Hepatocyte (in vitro differentiated cells): ENCODE measurements at regions not wholly inside any gene's neighbourhood (a gene's known extent, or its start where the extent isn't known, plus 50 kb on each side); places are given as distances from the start of the nearest gene placed in this dataset.

ENCODE experiments used
- DNase-seq: peaks from one replicate; pipeline ENCODE4 v3.0.0-alpha.2; 2016; ENCODE audit warnings: low spot score
- H2AFZ ChIP-seq: fragments of 200-600 bp; sonication (generic); 2 replicates; pipeline ENCODE4 v1.6.0; 2016; ENCODE audit warnings: antibody characterized with exemption, mild to moderate bottlenecking
- H3K27ac ChIP-seq: fragments of 200-600 bp; sonication (generic); 2 replicates; pipeline ENCODE4 v1.5.1; 2016; ENCODE audit warnings: mild to moderate bottlenecking
- H3K27me3 ChIP-seq: fragments of 200-600 bp; sonication (generic); 2 replicates; pipeline ENCODE4 v1.6.1; 2016
- H3K36me3 ChIP-seq: fragments of 200-600 bp; sonication (generic); replicated peaks from 2 replicates; pipeline ENCODE4 v1.5.1; 2016; ENCODE audit warnings: low read depth; ENCODE audit not compliant: insufficient read depth
- H3K4me1 ChIP-seq: fragments of 200-600 bp; sonication (generic); 2 replicates; pipeline ENCODE4 v1.5.1; 2016; ENCODE audit warnings: mild to moderate bottlenecking, moderate library complexity; ENCODE audit not compliant: insufficient read depth
- H3K4me2 ChIP-seq: fragments of 200-600 bp; sonication (generic); 2 replicates; pipeline ENCODE4 v1.6.0; 2016
- H3K4me3 ChIP-seq: fragments of 200-600 bp; sonication (generic); 2 replicates; pipeline ENCODE4 v1.5.1; 2016; ENCODE audit warnings: mild to moderate bottlenecking
- H3K79me2 ChIP-seq: fragments of 200-600 bp; sonication (generic); 2 replicates; pipeline ENCODE4 v1.6.0; 2017; ENCODE audit warnings: mild to moderate bottlenecking
- H3K9me2 ChIP-seq: fragments of 200-600 bp; sonication (generic); replicated peaks from 2 replicates; pipeline ENCODE4 v1.6.0; 2017; ENCODE audit warnings: mild to moderate bottlenecking; ENCODE audit not compliant: insufficient read depth
- H3K9me3 ChIP-seq: fragments of 200-600 bp; sonication (generic); 2 replicates; pipeline ENCODE4 v1.5.1; 2016; ENCODE audit warnings: low read depth, mild to moderate bottlenecking
- H4K20me1 ChIP-seq: fragments of 200-600 bp; sonication (generic); 2 replicates; pipeline ENCODE4 v1.6.0; 2016; ENCODE audit warnings: mild to moderate bottlenecking; ENCODE audit not compliant: insufficient read depth, poor library complexity, severe bottlenecking
- EZH2 ChIP-seq: fragments of 200-600 bp; sonication (generic); IDR thresholded peaks from 2 replicates; pipeline ENCODE4 v1.6.1; 2016; ENCODE audit warnings: antibody characterized with exemption, mild to moderate bottlenecking, borderline replicate concordance
- EZH2phosphoT487 ChIP-seq: fragments of 200-600 bp; sonication (generic); IDR thresholded peaks from one replicate; pipeline ENCODE4 v1.6.1; 2018; ENCODE audit warnings: antibody characterized with exemption, mild to moderate bottlenecking, low read depth, moderate library complexity; ENCODE audit not compliant: unreplicated experiment, severe bottlenecking
- WGBS: methylation state at CpG from one replicate; pipeline ENCODE4 v1.1.6; 2016; ENCODE audit warnings: low lambda C conversion rate; ENCODE audit errors: missing lambda C conversion rate; 5-methylcytosine and 5-hydroxymethylcytosine counted together
- TF ChIP-seq, protein P1 (sequence below): fragments of 200-600 bp; sonication (generic); IDR thresholded peaks from 2 replicates; pipeline ENCODE4 v1.5.1; 2016; ENCODE audit warnings: antibody characterized with exemption, mild to moderate bottlenecking; ENCODE audit not compliant: poor library complexity

GRCh38 chr10:36253731-36254130 is 611.6 kb upstream of the FZD8 start:
- Histone ChIP-seq H3K36me3 (no peaks in the 10 kb centered on the region), H3K4me1 (peaks cover 4% of the 10 kb centered on the region), H3K27me3 (no peaks in the 10 kb centered on the region), H3K9me3 (no peaks in the 10 kb centered on the region), H3K27ac (no peak overlapping the region), H3K9me2 (no peaks in the 10 kb centered on the region), H3K79me2 (no peaks in the 10 kb centered on the region), H3K4me3 (no peak overlapping the region), H3K4me2 (no peak overlapping the region), H2AFZ (no peak overlapping the region), H4K20me1 (no peaks in the 10 kb centered on the region)
- no peak for TF ChIP-seq EZH2
- TF ChIP-seq, protein P1, sequence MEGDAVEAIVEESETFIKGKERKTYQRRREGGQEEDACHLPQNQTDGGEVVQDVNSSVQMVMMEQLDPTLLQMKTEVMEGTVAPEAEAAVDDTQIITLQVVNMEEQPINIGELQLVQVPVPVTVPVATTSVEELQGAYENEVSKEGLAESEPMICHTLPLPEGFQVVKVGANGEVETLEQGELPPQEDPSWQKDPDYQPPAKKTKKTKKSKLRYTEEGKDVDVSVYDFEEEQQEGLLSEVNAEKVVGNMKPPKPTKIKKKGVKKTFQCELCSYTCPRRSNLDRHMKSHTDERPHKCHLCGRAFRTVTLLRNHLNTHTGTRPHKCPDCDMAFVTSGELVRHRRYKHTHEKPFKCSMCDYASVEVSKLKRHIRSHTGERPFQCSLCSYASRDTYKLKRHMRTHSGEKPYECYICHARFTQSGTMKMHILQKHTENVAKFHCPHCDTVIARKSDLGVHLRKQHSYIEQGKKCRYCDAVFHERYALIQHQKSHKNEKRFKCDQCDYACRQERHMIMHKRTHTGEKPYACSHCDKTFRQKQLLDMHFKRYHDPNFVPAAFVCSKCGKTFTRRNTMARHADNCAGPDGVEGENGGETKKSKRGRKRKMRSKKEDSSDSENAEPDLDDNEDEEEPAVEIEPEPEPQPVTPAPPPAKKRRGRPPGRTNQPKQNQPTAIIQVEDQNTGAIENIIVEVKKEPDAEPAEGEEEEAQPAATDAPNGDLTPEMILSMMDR = no peak
- TF ChIP-seq EZH2phosphoT487 = no peak
- WGBS = 89% methylated on average over 3 of the region's 3 CpGs
- no peak for DNase-seq

GRCh38 chr10:36251068-36251467 is 609.0 kb upstream of the FZD8 start:
- no peaks in the 10 kb centered on the region for H3K27me3 ChIP-seq
- H3K4me1 ChIP-seq = no peaks in the 10 kb centered on the region
- no peak overlapping the region for H3K4me3 ChIP-seq
- no peak overlapping the region for H3K27ac ChIP-seq
- no peaks in the 10 kb centered on the region for H3K9me2 ChIP-seq
- H3K9me3 ChIP-seq = no peaks in the 10 kb centered on the region
- whole genome bisulfite sequencing = 77% methylated on average over 4 of the region's 4 CpGs
- no peak for TF ChIP-seq EZH2
- TF ChIP-seq, protein P1 = no peak
- no peak for TF ChIP-seq EZH2phosphoT487
- H4K20me1 ChIP-seq = no peaks in the 10 kb centered on the region
- DNase-seq = no peak
- no peaks in the 10 kb centered on the region for H3K36me3 ChIP-seq
- no peak overlapping the region for H2AFZ ChIP-seq
- H3K79me2 ChIP-seq = no peaks in the 10 kb centered on the region
- no peak overlapping the region for H3K4me2 ChIP-seq

- 82% methylated on average over 5 of the region's 5 CpGs for WGBS
- H3K9me2 ChIP-seq = no peaks in the 10 kb centered on the region
These were observed 606.3 kb upstream of the FZD8 start for GRCh38 chr10:36248304-36248981.

More at GRCh38 chr10:36248304-36248981, 606.3 kb upstream of the FZD8 start:
- Histone ChIP-seq H3K27ac (no peak overlapping the region), H3K36me3 (no peaks in the 10 kb centered on the region), H4K20me1 (no peaks in the 10 kb centered on the region), H3K79me2 (no peaks in the 10 kb centered on the region), H3K4me1 (no peaks in the 10 kb centered on the region), H3K4me3 (no peak overlapping the region), H3K27me3 (no peaks in the 10 kb centered on the region), H3K9me3 (no peaks in the 10 kb centered on the region), H3K4me2 (no peak overlapping the region), H2AFZ (no peak overlapping the region)
- DNase-seq = no peak
- TF ChIP-seq, protein P1 = no peak
